HG03442 (cell line): ENCODE measurements at regions not wholly inside any gene's neighbourhood (a gene's known extent, or its start where the extent isn't known, plus 50 kb on each side); places are given as distances from the start of the nearest gene placed in this dataset.

Experiments
- ATAC-seq: cut with Tn5 transposase; IDR thresholded peaks from one replicate; pipeline ENCODE4 v1.9.1; 2021; ENCODE audit warnings: mild to moderate bottlenecking, moderate library complexity; ENCODE audit not compliant: unreplicated experiment

GRCh38 chr1:116318897-116319296, 54.1 kb upstream of the ATP1A1 start:
- ATAC-seq, result no peak

GRCh38 chr1:116320874-116321273, 52.2 kb upstream of the ATP1A1 start:
- ATAC-seq, result no peak

- ATAC-seq, result no peak
These were observed 51.3 kb upstream of the ATP1A1 start for GRCh38 chr1:116321766-116322175.

- no peak for ATAC-seq
These were observed 50.2 kb upstream of the ATP1A1 start for GRCh38 chr1:116322752-116323405.
